Kidney tubule cell (primary cell): ENCODE measurements at regions not wholly inside any gene's neighbourhood (a gene's known extent, or its start where the extent isn't known, plus 50 kb on each side); places are given as distances from the start of the nearest gene placed in this dataset.
A peak's percentile ranks its signal among the peaks of the same experiment; 100 is the strongest.
"Not testable (repeated sequence)": the region's sequence is repeated elsewhere in the genome, so short reads cannot be mapped to it uniquely, and the experiment has no call there.

Experiments used
- DNase-seq: peaks from one replicate; pipeline ENCODE4 v3.0.0-alpha.2; 2018; ENCODE audit warnings: low spot score

DNA sequence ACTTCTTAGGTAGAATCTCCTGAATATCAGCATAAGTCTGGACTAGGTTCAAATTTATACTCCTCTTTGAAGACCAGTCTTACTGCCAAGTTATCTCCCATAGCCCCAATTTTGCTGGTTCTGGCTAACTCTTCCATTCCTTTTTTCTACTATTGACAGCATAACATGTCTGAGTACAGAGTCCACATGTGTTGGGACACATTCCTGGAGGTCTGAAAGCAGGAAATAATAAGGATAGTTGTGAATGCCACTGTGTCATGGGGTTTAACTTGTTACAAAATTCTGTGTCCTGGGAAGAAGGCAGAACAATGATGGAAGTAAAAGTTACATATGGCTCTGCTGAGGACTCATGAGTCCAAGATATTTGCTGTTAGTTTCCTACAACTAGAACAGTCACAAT lies 57.4 kb upstream of the ZBTB20 start:
- no peak for DNase-seq

DNA sequence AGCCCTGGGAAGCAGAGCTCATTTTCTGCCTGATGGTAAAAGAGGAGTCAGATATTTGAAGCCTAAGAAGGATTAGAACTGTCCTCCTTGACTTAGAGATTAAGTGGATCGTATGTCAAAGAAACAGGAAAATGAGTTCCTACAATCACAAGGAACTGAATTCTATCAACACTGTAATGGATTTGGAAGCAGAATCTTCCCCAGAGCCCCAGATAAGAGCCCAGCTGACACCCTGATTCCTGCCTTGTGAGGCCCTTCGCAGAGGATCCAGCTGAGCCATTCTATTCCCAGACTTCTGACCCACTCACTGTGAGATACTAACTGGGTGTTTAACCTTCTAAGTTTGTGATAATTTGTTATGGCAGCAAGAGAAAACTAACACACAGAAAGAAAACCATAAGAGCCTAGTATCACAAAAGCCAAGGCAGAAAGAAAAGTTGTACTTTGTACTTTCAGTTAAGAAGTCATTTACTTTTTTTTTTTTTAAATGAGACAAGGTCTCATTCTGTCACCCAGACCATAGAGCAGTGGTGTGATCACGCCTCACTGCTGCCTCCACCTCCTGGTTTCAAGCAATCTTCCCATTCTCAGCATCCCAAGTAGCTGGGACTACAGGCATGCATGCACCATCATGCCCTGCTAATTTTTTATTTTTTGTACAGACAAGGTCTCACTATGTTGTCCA lies 61.1 kb upstream of the ZBTB20 start:
- no peak for DNase-seq

DNA sequence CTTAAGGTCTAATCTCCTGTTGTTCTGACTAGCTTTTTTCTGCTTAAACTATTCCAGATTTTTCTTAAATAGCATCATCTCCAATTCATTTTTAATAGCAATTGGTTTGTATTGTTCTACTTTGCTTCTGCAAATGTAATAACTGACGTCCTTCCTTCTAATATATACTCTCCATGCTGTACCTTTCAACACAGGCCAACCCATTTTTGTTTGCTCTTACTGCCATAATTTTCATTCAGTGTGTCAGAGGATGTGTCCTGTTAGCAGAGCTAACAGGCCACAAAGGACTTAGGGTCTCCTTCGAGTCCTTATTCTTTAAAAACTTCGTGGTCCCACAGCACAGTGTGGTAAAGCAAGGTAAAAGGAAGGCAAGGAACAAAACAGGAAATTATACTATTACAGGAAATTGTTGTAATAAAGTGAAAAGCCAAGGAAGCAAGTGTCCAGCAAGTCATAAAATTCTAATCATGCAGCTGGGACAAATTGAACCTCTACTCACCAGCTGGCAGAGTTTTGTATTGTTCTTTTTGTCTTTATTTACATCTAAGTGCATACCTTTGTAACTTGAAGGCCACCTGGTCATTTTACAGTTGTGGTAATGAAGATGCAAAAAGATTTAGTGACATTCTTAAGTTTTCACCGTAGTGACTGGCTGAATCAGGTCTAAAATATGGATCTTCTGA lies 64.9 kb upstream of the ZBTB20 start:
- DNase-seq, result no peak

GRCh38 chr3:115212615-115213014 lies 65.5 kb upstream of the ZBTB20 start:
- no peak for DNase-seq

DNA sequence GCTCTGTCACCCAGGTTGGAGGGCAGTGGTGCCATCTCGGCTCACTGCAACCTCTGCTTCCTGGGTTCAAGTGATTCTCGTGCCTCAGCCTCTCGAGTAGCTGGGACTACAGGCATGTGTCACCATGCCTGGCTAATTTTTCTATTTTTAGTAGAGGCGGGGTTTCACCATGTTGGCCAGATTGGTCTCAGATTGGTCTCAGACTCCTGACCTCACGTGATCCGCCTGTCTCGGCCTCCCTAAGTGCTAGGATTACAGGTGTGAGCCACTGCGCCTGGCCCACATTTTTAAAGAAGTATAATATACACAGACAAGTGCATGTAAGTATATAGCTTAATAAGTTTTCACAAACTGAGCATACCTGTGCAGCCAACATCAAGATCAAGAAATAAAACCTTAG lies 66.0 kb upstream of the ZBTB20 start:
- not testable (repeated sequence) for DNase-seq

GRCh38 chr3:115217292-115217677 lies 70.2 kb upstream of the ZBTB20 start:
- DNase-seq, result no peak

- peak; percentile 60 for DNase-seq
Measured at GRCh38 chr3:115217678-115218451, 70.8 kb upstream of the ZBTB20 start.

- DNase-seq, result no peak
Measured at GRCh38 chr3:115218859-115219258, 71.8 kb upstream of the ZBTB20 start.

GRCh38 chr3:115224687-115225086 lies 77.6 kb upstream of the ZBTB20 start:
- DNase-seq, result no peak

- DNase-seq, result no peak
Measured at GRCh38 chr3:115226844-115227445, 79.9 kb upstream of the ZBTB20 start.

GRCh38 chr3:115227461-115227860 lies 80.4 kb upstream of the ZBTB20 start:
- no peak for DNase-seq

GRCh38 chr3:115228266-115228665 lies 81.2 kb upstream of the ZBTB20 start:
- DNase-seq, result no peak

GRCh38 chr3:115232167-115232566 lies 85.1 kb upstream of the ZBTB20 start:
- DNase-seq, result no peak

- no peak for DNase-seq
Measured at GRCh38 chr3:115233021-115233420, 85.9 kb upstream of the ZBTB20 start.

GRCh38 chr3:115236496-115236895 lies 89.4 kb upstream of the ZBTB20 start:
- DNase-seq, result no peak

- DNase-seq, result peak; percentile 98
Measured at GRCh38 chr3:115239717-115240116, 92.6 kb upstream of the ZBTB20 start.

DNA sequence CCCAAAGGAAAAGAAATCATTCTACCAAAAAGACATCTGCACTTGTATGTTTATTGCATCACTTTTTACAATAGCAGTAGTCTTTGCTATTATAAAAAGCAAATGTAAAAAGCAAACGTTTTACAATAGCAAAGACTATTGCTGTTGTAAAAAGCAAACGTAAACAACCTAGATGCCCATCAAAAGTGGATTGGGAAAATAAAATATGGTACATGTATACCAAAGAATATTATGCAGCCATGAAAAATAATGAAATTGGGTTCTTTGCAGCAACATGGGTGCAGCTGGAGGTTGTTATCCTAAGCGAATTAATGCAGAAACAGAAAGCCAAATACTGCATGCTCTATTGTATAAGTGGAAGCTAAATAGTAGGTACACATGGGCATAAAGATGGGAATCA lies 97.3 kb upstream of the ZBTB20 start:
- DNase-seq, result no peak

- DNase-seq, result peak; percentile 93
Measured at GRCh38 chr3:115245438-115245837, 98.3 kb upstream of the ZBTB20 start.

- DNase-seq, result no peak
Measured at GRCh38 chr3:115245899-115246298, 98.8 kb upstream of the ZBTB20 start.

- DNase-seq, result no peak
Measured at GRCh38 chr3:115246461-115247020, 99.5 kb upstream of the ZBTB20 start.

- no peak for DNase-seq
Measured at GRCh38 chr3:115248274-115248673, 101.2 kb upstream of the ZBTB20 start.

DNA sequence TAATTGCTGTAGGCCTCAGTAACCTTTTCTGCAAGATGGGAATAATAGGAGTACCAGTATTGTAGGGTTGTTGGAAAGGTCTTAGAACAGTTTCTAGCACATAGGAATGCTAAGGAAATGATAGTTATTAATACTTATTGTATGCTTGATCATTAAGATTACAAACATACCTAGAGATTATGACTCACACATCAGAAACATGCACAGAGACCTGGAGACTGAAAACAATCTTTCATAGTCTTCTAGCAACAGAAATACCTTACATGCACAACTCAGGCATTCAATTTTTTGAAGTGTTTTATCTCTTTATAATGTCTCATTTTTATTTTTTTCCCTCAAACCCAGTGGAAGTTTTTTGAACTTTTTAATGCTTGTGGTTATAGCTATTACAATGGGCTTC lies 104.4 kb upstream of the ZBTB20 start:
- DNase-seq, result peak; percentile 36
